ENCODE measurements at regions not wholly inside any gene's neighbourhood (a gene's known extent, or its start where the extent isn't known, plus 50 kb on each side); places are given as distances from the start of the nearest gene placed in this dataset.

GRCh38 chr12:68391937-68392336, 59.8 kb upstream of the MDM1 start:
- TF ChIP-seq, protein P1, sequence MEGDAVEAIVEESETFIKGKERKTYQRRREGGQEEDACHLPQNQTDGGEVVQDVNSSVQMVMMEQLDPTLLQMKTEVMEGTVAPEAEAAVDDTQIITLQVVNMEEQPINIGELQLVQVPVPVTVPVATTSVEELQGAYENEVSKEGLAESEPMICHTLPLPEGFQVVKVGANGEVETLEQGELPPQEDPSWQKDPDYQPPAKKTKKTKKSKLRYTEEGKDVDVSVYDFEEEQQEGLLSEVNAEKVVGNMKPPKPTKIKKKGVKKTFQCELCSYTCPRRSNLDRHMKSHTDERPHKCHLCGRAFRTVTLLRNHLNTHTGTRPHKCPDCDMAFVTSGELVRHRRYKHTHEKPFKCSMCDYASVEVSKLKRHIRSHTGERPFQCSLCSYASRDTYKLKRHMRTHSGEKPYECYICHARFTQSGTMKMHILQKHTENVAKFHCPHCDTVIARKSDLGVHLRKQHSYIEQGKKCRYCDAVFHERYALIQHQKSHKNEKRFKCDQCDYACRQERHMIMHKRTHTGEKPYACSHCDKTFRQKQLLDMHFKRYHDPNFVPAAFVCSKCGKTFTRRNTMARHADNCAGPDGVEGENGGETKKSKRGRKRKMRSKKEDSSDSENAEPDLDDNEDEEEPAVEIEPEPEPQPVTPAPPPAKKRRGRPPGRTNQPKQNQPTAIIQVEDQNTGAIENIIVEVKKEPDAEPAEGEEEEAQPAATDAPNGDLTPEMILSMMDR (IDR thresholded peaks at IDR 0.05), result no peak
- no peak for TF ChIP-seq TEAD4 (IDR thresholded peaks at IDR 0.05; ENCODE audit: borderline replicate concordance, insufficient read depth)
- TF ChIP-seq CHD2 (IDR thresholded peaks at IDR 0.05; ENCODE audit: low read length, partially characterized antibody), result no peak
- no peak for TF ChIP-seq MEF2A (IDR thresholded peaks at IDR 0.05; ENCODE audit: borderline replicate concordance, low read depth)
- no peak for TF ChIP-seq JUND (IDR thresholded peaks at IDR 0.05)
- no peak for TF ChIP-seq EP300 (IDR thresholded peaks at IDR 0.05; ENCODE audit: borderline replicate concordance in 1 of 2, low read depth in 1 of 2, low read length in 1 of 2)
- TF ChIP-seq, protein P2, sequence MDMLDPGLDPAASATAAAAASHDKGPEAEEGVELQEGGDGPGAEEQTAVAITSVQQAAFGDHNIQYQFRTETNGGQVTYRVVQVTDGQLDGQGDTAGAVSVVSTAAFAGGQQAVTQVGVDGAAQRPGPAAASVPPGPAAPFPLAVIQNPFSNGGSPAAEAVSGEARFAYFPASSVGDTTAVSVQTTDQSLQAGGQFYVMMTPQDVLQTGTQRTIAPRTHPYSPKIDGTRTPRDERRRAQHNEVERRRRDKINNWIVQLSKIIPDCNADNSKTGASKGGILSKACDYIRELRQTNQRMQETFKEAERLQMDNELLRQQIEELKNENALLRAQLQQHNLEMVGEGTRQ (IDR thresholded peaks at IDR 0.05; ENCODE audit: borderline replicate concordance, low read depth, low read length), result no peak
- no peak for TF ChIP-seq RAD21 (IDR thresholded peaks at IDR 0.05; ENCODE audit: low read length)
- no peak for TF ChIP-seq MAX (IDR thresholded peaks at IDR 0.05; ENCODE audit: low read depth)
